ENCODE measurements at regions not wholly inside any gene's neighbourhood (a gene's known extent, or its start where the extent isn't known, plus 50 kb on each side); places are given as distances from the start of the nearest gene placed in this dataset.

- 61 to 71% methylated on average over 2 of the region's 2 CpGs for WGBS, 2 donors
- Histone ChIP-seq H3K9me3 (no peaks in the 10 kb centered on the region), H3K27ac (no peak overlapping the region), H3K27me3 (no peaks in the 10 kb centered on the region), H3K4me1 (peaks cover 0 to 33% (median 3%) of the 10 kb centered on the region in 4 donors), H3K4me3 (no peak overlapping the region), H3K36me3 (no peaks in the 10 kb centered on the region)
- TF ChIP-seq CTCF (IDR thresholded peaks at IDR 0.05) (no peak), EP300 (IDR thresholded peaks at IDR 0.05) (no peak), POLR2A (IDR thresholded peaks at IDR 0.05) (no peak)
- DNase-seq (ENCODE audit: low spot score in 2 of 2): no peak
These were observed 254.4 kb upstream of the TANK start for GRCh38 chr2:160905862-160906261.

GRCh38 chr2:160906878-160907277, 253.3 kb upstream of the TANK start:
- Histone ChIP-seq H3K27ac (no peak overlapping the region), H3K36me3 (no peaks in the 10 kb centered on the region), H3K27me3 (no peaks in the 10 kb centered on the region), H3K9me3 (no peaks in the 10 kb centered on the region), H3K4me3 (no peak overlapping the region), H3K4me1 (peaks cover 0 to 35% (median 5%) of the 10 kb centered on the region in 4 donors)
- DNase-seq (ENCODE audit: low spot score in 2 of 2): no peak
- 86 to 90% methylated on average over 1 of the region's 1 CpG for WGBS, 2 donors
- TF ChIP-seq POLR2A (IDR thresholded peaks at IDR 0.05) (no peak), CTCF (IDR thresholded peaks at IDR 0.05) (no peak), EP300 (IDR thresholded peaks at IDR 0.05) (no peak)

DNA sequence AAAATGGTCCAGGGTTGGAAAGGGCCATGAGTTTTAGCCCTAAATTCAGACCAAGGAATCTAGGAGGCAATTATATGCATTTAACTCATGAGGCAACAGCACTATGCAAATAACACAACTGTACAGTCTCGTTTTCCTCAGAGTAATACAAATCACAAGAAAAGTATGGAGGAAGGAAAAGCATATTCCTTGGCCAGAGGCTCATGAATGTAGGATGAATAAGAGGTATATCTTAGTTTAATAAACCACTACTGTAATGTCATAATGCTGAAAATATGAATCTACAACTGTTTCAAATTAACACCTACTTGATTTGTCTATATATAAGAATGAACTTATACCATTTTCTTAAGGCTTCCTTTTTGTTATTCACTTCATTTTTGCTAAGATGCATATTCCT, 252.5 kb upstream of the TANK start:
- no peaks in the 10 kb centered on the region for H3K27me3 ChIP-seq
- H3K4me1 ChIP-seq: peaks cover 0 to 38% (median 5%) of the 10 kb centered on the region in 4 donors
- no peak overlapping the region for H3K4me3 ChIP-seq
- H3K27ac ChIP-seq: no peak overlapping the region
- no peak for TF ChIP-seq POLR2A (IDR thresholded peaks at IDR 0.05)
- TF ChIP-seq EP300 (IDR thresholded peaks at IDR 0.05): no peak
- TF ChIP-seq CTCF (IDR thresholded peaks at IDR 0.05): no peak
- DNase-seq (ENCODE audit: low spot score in 2 of 2): no peak
- no peaks in the 10 kb centered on the region for H3K9me3 ChIP-seq
- no peaks in the 10 kb centered on the region for H3K36me3 ChIP-seq
- WGBS, 2 donors: 91 to 96% methylated on average over 1 of the region's 1 CpG

DNA sequence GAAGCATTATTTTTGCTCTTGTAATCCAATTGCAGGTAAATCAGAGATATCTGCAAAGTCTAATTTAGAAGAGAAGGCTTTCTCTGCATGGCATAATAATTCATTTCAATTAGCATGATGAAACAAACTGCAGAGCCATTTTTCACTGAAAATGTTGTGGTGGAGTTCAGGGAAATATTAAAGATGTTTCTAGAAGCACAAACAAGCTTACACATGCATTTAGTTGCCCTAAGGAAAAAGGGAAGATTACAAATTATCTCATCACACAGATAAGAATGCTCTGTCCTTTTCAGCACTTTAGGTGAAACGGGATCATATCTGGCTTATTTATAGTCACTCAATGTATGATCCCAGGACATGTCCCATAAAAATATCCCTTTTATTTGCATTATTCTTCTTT, 252.1 kb upstream of the TANK start:
- TF ChIP-seq POLR2A (IDR thresholded peaks at IDR 0.05): no peak
- H3K27me3 ChIP-seq: no peaks in the 10 kb centered on the region
- H3K9me3 ChIP-seq: no peaks in the 10 kb centered on the region
- peaks cover 0 to 38% (median 5%) of the 10 kb centered on the region in 4 donors for H3K4me1 ChIP-seq
- no peak for DNase-seq (ENCODE audit: low spot score in 2 of 2)
- no peaks in the 10 kb centered on the region for H3K36me3 ChIP-seq
- WGBS, 2 donors: 72 to 77% methylated on average over 1 of the region's 1 CpG
- H3K27ac ChIP-seq: no peak overlapping the region
- no peak overlapping the region for H3K4me3 ChIP-seq

DNA sequence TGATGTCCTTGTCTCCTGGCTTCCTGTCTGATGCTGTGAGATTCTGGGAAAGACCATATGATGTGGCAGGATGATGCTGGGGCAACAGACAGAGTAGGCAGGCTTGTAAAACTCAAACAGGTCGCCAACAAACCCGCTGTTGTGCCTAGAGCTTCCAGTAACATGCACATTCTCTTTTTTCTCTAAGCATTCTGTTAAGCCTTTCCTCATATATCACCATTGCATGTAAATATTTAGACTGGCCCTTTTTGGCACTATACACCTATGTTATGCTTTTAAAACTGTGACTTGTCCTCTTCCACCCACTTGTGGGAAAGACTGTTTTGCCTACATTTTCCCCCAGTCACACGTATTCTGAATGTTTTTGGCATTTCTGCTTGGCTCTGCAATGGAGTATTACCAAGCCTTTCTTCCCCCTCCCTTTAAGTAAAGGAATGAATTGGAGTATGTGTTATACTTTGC, 250.4 kb upstream of the TANK start:
- TF ChIP-seq POLR2A (IDR thresholded peaks at IDR 0.05) (no peak), CTCF (IDR thresholded peaks at IDR 0.05) (no peak)
- Histone ChIP-seq H3K4me1 (peaks cover 0 to 38% (median 5%) of the 10 kb centered on the region in 4 donors), H3K27ac (peak overlapping the region in 1 of 4 donors; percentile 15), H3K9me3 (no peaks in the 10 kb centered on the region), H3K36me3 (no peaks in the 10 kb centered on the region), H3K27me3 (no peaks in the 10 kb centered on the region), H3K4me3 (no peak overlapping the region)
- 53 to 64% methylated on average over 3 of the region's 3 CpGs for WGBS, 2 donors
- no peak for DNase-seq (ENCODE audit: low spot score in 2 of 2)

- H3K27me3 ChIP-seq: no peaks in the 10 kb centered on the region
- H3K27ac ChIP-seq: peak overlapping the region in 1 of 4 donors; percentile 15
- H3K36me3 ChIP-seq: no peaks in the 10 kb centered on the region
- no peak overlapping the region for H3K4me3 ChIP-seq
- H3K4me1 ChIP-seq: peaks cover 0 to 38% (median 5%) of the 10 kb centered on the region in 4 donors
- no peaks in the 10 kb centered on the region for H3K9me3 ChIP-seq
- DNase-seq (ENCODE audit: low spot score in 2 of 2): no peak
- no peak for TF ChIP-seq EP300 (IDR thresholded peaks at IDR 0.05)
- TF ChIP-seq POLR2A (IDR thresholded peaks at IDR 0.05): no peak
- 8 to 21% methylated on average over 2 of the region's 2 CpGs for WGBS, 2 donors
These were observed 249.5 kb upstream of the TANK start for GRCh38 chr2:160910681-160911080.

Measured in tibial nerve (tissue), 4 donors.